Stimulated activated CD4-positive, alpha-beta T cell treated with anti-CD3 and anti-CD28 coated beads, Interleukin-4, amount 100 ng/mL, for 4 hours (primary cell): ENCODE measurements at regions not wholly inside any gene's neighbourhood (a gene's known extent, or its start where the extent isn't known, plus 50 kb on each side); places are given as distances from the start of the nearest gene placed in this dataset.
"Not testable (repeated sequence)": the region's sequence is repeated elsewhere in the genome, so short reads cannot be mapped to it uniquely, and the experiment has no call there.

Source experiments
- DNase-seq, 2 experiments: peaks; one replicate each; pipeline ENCODE4 v3.0.0-alpha.2; 2020

GRCh38 chr3:159749406-159749805, 239.2 kb upstream of the IL12A start:
- DNase-seq: no peak

- no peak for DNase-seq
Measured at GRCh38 chr3:159751146-159751545, 237.5 kb upstream of the IL12A start.

DNA sequence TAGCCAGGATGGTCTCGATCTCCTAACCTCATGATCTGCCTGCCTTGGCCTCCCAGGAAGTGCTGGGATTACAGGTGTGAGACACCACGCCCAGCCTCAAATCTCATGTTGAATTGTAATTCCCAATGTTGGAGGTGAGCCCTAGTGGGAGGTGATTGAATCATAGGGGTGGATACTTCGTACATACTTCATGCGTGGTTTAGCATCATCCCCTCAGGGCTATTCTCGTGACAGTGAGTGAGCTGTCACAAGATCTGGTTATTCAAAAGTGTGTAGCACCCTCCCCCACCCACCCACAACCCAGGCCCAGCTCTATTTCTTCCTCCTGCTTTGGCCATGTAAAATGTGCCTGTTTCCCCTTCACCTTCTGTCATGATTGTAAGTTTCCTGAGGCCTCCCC, 236.9 kb upstream of the IL12A start:
- DNase-seq: no peak

GRCh38 chr3:159756279-159757207, 232.1 kb upstream of the IL12A start:
- not testable (repeated sequence) for DNase-seq

DNA sequence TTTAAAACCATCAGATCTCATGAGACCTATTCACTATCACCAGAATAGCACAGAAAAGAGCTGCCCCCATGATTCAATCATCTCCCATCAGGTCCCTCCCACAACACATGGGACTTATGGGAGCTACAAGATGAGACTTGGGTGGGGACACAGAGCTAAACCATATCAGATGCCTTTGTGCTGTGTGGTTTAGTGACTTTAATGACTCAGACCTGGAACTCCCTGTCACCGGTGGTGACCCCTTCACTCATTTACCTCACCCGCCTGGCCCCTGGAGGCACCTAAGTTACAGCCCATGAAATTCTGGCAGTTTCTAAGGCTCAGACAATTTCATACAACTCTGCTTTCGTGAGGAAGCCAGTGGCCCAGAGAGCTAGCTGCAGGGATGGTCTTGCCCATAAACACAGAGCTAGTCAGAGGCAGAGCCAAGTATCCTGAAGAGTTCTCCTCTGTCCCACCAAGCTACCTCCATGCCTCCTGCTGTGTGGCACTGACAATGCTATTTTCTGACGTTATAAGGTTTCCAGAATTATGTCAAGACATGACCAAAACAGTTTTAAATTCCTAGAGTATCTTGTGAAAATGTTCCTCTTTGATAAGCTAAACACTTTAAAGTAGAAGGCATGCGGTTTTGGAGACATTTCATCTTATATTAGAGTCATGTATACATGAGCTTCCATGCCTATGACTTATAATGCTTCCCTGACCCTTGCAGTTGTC, 231.1 kb upstream of the IL12A start:
- DNase-seq: no peak

DNA sequence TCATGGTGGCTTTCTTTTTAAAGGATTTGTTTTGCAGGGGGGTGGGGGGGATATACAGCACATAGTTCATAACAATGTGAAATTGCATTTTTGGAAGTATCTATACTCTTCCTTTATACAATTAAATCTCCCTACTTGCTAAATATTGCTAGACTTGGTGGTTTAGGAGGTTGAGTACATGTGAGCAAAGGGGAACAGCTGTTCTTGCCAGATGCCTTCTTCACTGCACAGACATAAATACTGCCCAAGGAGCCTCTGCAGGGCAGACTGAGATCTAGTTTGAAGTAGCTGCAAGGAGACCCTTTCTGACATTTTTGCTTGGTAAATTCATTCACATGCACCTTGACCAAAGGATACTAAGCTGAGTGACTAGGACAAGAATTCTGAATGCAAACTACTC, 228.6 kb upstream of the IL12A start:
- no peak for DNase-seq

DNA sequence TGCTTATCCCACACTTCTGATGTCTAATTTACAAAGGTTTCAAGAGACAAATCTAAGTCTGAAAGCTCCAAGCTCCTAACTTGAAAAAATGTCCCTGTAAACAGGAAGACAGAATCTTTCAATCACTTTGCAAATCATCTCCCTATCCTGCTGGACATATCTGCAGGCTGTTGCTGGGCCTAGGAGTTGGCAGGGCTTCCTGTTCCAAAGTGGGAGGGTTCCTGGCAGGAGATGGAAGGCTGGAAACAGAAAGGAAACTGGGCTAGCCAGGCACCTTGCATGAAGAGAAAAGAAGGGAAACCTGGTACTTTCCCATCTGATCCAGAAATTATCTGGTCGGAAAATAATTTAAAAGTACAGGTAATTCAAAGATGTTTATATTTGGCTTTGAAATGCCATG, 227.3 kb upstream of the IL12A start:
- DNase-seq: no peak

DNA sequence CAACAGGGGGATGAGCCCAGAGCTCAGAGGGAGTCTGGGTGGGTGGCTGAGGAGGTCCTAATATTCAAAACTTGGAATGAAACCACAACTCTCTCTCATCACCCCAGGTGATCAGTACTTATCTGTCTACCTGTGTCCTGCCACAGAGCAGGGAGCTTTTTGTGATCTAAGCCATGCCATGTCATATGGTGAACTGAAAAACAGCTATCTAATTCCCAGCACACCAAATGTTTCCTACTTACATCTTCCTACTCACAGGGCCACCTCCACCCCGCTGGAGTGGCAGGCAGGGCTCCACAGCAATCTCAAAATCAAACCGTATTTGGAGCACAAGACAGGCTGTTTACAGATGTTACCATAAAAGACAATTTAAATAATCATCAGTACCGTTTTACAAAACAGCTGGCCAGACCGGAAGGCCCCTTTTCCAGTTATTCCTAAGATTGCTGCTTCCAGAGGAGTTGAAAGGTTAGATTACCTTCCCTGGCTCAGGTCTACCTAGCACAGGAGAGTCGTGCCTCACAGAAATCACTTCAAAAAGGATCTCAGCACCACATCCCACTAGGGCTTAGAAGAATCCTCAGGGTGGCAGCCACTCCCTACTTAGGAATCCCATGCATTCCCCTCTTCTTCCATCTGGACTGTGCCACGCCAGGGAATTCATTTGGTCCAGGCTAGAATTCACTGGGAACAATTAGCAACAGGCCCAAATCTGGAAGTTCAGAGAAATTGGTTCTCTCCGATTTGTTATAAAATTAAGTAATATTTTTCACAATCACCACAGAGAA, 226.6 kb upstream of the IL12A start:
- no peak for DNase-seq

GRCh38 chr3:159763011-159763601, 225.5 kb upstream of the IL12A start:
- DNase-seq: no peak

DNA sequence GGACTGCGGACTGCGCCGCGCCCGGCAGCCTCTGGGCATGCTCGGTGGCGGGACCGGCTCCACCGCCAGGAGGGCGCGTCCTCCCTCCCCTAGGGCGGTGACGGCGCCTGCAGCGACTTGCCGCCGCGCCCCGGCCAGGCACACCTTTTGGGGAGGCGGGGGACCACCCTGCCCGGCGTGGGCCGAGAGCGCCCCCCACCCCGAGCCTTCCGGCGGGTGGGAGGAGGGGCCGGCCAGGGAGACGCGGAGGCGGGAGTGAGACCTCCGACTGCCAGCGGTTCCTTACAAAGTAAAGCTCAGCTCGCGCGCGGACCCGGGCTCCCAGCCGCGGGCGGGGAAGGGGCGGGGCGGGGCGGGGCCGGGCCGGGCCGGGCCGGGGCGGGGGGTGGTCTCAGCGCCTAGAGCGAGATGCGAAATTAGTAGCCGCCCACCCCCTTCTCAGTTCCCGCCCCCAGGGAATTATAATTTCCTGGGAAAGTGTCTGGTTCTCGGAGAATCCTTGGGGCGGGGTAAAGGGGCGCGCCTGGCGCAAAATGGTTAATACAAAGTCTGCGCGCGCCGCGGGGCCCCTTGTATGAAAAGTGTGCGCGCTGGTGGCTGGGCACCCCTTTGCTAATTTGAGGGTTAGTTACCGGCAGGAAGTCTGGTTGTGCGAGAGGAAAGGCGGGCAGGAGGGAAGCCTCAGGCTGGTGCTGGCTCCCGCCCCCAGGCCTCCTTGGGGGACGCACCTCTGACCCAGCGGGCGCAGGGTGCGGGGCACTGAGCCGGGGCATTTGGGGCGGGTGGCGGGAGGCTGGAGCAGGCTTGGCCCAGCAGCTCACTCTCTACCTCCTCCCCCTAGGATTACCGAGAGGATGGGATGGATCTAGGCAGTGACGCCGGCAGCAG, 224.8 kb upstream of the IL12A start:
- peak in 1 of 2 experiments; percentile 7 for DNase-seq

DNA sequence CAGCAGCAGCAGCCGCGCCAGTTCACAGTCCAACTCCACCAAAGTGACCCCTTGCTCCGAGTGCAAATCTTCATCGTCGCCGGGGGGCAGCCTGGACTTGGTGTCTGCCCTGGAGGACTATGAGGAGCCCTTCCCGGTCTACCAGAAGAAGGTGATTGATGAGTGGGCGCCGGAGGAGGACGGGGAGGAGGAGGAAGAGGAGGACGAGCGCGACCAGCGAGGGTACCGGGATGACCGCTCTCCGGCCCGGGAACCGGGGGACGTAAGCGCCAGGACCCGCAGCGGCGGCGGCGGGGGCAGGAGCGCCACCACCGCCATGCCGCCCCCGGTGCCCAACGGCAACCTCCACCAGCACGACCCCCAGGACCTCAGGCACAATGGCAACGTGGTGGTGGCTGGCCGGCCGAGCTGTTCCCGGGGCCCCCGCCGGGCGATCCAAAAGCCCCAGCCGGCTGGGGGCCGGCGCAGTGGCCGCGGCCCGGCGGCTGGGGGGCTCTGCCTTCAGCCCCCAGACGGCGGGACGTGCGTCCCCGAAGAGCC, 224.1 kb upstream of the IL12A start:
- DNase-seq: no peak

- DNase-seq: no peak
Measured at GRCh38 chr3:159765030-159765859, 223.4 kb upstream of the IL12A start.

- no peak for DNase-seq
Measured at GRCh38 chr3:159765860-159766294, 222.8 kb upstream of the IL12A start.

DNA sequence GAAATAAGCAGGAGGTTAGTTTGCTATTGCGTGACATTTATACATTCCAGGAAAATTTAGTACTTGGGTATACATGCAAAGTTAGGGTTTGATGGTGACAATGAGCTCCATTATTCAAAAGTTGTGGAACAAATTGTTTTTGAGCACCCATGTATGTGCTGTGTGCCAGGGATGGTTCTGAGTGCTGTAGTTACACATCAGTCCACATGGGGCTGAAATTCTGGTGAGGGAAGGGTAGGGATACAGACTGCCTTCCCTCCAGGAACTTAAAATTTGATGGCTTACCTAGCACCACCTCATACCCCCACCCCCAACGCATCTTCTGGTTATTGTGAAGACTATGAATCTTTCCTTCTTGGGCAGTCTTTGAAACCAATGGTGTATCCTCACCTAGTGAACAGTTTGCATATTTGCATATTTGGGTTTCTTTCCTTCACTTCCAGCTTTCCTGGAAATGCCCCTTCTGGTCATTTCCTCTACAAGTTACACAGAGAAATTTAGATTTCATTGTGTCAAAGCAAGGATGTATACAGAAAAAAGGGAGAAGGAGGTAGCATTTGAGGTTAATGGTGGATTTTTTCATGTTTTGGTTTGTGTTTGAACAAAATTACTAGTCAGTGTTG, 222.0 kb upstream of the IL12A start:
- no peak for DNase-seq

DNA sequence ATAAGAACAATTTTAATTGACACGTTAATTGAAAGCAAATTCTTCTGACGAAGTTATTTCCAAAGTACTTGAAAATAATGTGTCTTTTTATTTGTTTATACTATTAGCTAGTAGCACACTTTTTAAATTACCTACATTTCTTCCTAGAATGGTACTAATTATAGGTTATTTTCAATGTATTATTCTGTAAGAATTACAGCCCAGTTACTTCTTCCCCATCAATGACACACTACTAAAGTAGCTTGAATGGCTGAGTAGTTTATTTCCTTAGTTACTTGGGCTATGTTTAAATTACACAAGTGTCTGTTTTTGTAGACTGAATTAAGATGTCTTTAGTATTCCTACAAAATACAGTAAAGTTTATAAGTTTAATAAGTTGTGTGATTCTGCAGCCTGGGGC, 217.6 kb upstream of the IL12A start:
- no peak for DNase-seq

- no peak for DNase-seq
Measured at GRCh38 chr3:159771865-159772611, 216.6 kb upstream of the IL12A start.

DNA sequence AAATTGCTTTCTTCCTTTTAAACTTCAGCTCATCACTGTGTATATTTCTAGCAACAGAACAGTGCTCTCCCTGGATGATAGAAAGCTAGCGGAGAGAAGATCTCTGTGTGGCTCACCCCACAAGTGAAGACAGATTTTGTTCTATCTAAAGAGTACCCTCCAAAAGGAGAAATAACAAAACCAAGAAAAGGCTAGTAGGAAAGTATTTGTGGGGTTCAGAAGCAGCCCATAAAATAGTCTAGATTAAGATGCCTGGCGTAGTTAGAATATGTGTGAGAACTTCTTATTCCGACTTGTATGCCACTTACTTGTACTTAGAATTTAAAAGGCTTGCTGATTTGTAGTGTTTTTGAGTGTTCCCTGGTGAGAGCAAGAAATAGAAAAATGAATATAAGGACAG, 214.9 kb upstream of the IL12A start:
- DNase-seq: no peak

- DNase-seq: no peak
Measured at GRCh38 chr3:159775372-159775961, 213.2 kb upstream of the IL12A start.

DNA sequence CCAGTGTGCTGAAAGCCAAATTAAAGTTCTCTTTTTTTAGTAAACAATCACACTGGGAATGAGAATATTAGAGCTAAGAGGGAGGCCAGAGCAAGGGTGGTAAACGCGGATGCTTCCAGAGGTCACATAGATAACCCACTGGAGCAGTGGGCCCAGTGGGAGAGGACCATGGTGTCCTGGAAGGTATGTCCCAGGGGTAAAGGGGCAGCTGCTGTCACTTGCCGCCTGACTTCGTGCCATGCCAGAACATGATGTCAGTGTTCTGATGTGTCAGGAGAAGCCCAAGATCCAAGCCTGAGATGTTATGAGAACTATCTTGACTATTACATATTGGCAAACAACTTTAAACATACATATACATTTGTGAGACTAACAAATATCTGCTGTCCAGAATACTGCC, 211.9 kb upstream of the IL12A start:
- no peak for DNase-seq
